ENCODE measurements at regions not wholly inside any gene's neighbourhood (a gene's known extent, or its start where the extent isn't known, plus 50 kb on each side); places are given as distances from the start of the nearest gene placed in this dataset.
"Not testable (repeated sequence)": the region's sequence is repeated elsewhere in the genome, so short reads cannot be mapped to it uniquely, and the experiment has no call there.

DNA sequence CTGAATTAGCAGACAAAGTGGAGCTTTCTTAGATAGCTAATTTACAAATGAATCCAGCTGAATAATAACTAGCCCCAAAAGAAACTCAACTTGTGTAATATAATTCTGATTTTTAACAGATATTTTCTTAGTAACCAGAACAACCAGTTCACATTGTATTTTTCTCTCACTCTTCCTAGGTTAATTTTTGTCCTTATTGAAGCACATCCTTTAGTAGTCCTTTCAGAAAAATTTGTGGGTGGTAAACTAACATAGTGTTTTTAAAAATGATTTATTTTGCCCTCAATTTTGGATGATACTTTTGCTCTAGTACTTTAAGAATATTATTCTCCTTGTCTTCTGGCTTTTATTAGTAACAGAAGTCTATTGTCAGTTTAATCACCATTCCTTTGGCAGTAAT, 190.6 kb upstream of the SLC39A10 start:
- no peak for DNase-seq (ENCODE audit: low read depth, low spot score)

DNA sequence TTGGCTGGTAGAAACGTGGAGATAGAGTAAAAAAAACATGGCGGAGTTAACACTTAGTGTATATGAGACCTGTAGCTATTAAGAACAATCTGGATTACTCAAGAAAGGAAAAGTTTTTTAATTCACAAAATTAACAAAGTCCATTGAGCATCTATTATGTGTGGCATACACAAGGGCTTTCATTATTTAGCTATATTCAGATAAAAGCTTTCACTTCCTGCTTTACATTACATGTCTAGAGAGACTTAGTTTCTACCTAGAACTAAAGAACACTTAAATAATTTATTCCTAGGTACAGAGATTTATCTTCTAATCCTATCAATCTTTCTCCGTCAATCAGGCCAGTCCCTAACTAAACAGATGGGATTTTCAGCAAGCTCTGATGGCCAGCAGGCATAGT, 196.0 kb upstream of the SLC39A10 start:
- DNase-seq (ENCODE audit: low read depth, low spot score): no peak

DNA sequence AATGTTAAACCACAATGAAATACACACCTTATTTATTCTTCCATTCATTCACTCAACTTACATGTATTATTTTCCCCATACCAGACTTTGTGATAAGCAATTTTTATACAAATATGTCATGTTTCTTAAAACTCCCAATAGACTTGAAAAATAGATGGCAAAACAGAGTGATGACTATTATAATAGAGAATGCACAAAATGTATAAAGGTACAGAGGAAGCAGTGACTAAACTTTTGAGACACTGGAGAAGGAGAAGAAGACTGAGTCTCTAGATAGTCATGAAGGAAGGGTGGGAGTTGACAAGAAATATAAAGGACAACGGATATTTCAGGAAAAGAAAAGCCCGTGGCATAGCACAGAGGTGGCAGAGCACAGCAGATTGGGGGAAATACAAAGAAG, 198.1 kb upstream of the SLC39A10 start:
- no peak for DNase-seq (ENCODE audit: low read depth, low spot score)

DNA sequence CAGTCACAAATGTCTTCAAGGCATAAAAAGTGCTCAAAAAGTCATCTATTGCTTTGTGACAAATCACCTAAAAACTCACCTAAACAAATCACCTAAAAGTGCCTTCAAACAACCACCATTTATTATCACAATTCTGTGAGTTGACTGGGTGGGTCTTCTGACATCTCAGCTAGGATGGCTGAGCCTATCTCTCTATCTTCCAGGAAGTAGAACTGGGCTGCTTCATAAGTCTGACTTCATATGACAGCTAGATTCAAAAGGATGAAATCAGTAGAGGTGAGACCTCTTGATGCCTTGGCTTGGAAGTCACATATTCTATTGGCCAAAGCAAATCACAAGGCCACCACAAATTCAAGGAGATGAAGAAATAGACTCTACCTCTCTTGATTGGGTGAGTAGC, 199.2 kb upstream of the SLC39A10 start:
- no peak for DNase-seq (ENCODE audit: low read depth, low spot score)

DNA sequence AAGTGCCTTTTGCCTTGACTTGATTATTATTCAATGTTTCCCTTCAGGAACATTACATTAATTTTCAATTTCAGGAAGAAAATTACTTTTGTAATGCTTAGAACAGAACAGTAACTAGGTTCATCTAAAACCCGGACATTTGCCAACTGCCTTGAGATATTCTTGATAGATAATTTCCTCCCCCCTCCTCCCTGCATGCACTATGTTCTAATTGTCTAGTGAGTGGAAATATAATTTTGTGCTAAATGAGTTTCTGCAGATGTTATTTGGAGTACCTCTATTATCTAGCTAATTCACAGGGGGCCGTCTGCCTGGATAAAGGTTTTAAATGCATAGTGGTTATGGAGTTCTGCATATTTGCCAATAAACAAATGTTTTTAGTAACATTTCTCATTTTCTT, 200.3 kb upstream of the SLC39A10 start:
- no peak for DNase-seq (ENCODE audit: low read depth, low spot score)

DNA sequence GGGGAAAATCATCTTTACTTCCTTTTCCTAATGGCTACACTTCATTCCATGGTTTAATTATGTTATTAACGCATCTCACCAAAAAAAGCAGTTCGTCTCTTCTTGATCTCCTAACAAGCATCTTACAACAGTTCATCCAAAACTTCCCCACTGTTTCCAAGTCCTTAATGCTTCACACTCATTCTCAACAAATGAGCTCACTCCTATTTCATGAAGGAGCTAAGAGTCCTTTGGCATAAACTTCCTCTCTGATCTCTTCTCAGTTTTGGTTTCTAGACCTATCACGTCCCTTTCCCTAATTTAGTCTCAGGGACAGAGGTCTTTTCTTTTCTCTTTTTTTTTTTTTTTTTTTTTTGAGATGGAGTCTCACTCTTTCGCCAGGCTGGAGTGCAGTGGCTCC, 205.9 kb upstream of the SLC39A10 start:
- no peak for DNase-seq (ENCODE audit: low read depth, low spot score)

DNA sequence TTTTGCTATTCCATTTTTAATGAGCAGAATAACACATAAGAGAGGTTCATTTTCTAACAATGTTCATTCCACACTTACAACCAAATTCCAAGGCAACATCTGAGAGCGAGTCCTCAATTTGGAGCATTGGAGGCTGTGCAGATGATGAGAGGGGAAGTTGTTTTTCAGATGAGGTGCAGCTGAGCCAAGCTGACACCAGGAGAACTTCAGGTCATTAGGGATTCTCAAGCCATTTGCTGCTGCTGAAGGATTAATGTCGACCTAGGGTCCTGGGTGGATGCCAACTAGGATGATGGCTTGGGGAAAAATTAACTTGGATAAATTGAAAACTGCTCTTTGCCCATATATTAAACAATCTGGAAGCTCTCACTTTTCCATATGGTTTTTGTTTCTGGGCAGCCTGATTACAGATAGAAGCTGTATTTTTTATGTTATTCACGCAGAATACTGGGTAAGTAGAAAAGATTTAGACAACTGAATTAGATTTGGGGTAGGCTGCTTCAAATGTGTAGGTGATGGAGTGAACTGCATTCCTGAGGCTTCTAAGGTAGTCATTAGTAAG, 206.4 kb upstream of the SLC39A10 start:
- no peak for DNase-seq (ENCODE audit: low read depth, low spot score)

DNA sequence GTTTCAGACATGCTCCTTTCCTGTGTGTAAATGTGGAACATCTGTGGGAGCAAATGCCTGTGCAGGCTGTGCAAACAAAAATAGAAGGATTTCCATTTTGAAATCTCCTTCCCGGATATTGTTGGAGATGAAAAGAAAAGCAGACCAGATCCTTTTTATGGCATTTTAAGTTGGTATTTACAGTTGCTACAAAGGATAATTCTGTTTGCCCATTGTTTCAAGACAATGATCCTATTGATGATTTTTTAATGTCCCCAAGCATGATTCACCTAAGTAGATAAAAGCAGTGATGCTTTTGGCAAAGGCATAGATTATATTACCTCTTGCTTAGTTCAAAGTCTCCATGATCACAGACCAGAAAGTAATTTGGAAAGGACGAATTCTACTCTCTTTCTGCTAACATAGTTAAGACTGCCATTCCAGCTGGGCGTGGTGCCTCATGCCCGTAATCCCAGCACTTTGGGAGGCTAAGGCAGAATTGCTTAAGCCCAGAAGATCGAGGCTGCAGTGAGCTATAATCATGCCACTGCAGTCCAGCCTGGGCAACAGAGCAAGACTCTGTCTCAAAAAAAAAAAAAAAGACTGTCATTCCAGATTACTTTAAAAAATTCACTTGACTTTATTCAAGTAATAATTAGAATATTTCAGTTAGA, 209.6 kb upstream of the SLC39A10 start:
- DNase-seq (ENCODE audit: low read depth, low spot score): no peak

DNA sequence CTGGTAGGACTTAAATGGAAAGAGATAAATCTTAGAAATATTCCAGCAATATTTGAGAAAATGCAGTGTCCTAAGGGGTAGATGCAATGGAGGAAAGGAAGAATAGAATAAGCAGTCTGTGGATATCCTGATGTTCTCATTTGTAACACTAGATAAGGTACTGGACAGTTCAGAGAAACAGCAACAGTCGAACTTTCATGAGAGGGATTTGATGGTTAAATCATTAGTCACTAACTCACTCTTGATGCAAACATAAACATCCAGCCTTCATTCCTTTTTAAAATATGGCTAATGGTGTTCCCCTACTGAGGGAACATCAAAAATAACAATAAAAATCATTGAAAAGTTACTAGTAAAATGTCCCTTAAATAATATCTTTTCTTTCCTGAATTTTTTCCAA, 211.4 kb upstream of the SLC39A10 start:
- no peak for DNase-seq (ENCODE audit: low read depth, low spot score)

DNA sequence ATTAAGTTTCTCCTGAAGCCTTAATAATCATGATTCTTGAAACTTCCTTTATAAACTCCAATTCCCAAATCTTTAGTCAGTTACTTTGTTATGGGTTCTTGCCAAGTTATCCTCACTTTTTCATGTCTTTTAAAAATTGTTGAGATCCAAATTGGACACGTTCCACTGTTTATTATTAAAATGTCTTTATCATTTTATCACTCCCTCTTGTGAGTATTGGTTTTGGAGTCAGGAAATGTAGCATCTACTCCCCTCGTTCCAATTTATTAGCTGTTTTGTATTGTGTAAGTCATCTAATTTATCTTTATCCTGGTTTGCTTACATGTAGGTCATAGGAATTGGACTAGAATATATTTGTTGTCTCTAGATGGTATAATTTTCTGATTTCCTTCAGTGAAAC, 213.1 kb upstream of the SLC39A10 start:
- DNase-seq (ENCODE audit: low read depth, low spot score): no peak

DNA sequence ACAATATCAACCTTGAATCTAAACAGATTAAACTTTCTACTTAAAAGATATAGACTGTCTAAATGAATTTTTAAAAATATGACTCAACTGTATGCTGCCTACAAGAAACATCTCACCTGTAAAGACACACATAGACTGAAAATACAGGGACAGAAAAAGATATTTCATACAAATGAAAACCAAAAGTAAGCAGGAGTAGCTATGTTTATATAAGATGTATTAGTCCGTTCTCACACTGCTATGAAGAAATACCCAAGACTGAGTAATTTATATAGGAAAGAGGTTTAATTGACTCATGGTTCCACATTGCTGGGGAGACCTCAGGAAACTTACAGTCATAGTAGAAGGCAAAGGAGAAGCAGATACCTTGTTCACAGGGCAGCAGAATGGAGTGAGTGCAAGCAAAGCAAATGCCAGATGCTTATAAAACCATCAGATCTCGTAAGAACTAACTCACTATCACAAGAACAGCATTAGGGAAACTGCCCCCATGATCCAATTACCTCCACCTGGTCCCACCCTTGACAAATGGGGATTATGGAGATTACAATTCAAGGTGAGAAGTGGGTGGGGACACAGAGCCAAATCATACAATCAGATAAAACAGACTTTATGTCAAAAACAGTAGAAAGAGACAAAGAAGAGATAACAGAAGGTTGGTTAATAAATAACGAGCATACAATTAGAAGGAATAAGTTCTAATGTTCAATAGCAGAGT, 214.4 kb upstream of the SLC39A10 start:
- DNase-seq (ENCODE audit: low read depth, low spot score): no peak

DNA sequence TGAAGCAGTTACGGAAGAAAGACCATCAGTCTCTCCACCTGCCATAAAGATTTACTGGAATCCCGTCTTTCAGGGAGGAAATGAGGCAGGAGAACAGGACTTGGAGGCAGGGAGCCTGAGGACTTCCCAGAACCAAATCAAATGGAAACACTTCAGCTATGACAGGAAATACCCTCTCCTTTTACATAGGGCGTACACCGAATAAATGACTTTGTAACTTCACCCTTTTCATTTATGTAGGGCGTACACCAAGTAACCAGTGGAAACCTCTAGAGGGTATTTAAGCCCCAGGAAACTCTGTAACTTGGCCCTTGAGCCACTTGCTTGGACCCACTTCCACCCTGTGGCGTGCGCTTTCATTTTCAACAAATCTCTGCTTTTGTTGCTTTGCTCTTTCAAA, 218.3 kb upstream of the SLC39A10 start:
- no peak for DNase-seq (ENCODE audit: low read depth, low spot score)

DNA sequence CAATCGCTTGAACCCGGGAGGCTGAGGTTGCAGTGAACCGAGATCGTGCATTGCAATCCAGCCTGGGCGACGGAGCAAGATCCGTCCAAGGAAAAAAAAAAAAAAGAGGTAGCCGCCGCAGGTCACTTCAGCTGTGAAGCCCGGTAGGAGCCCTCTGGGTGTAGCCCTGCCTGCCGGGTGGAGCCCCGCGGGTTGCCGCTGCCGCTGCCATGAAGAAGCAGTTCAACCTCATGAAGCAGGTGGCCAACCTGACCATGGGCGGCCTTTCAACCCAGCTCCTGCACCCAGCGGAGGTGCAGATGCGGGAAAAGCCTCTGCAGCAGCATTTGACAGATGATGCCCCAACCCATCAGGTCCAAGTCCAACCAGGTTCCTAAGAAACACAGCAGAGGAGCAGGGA, 219.5 kb upstream of the SLC39A10 start:
- no peak for DNase-seq (ENCODE audit: low read depth, low spot score)

DNA sequence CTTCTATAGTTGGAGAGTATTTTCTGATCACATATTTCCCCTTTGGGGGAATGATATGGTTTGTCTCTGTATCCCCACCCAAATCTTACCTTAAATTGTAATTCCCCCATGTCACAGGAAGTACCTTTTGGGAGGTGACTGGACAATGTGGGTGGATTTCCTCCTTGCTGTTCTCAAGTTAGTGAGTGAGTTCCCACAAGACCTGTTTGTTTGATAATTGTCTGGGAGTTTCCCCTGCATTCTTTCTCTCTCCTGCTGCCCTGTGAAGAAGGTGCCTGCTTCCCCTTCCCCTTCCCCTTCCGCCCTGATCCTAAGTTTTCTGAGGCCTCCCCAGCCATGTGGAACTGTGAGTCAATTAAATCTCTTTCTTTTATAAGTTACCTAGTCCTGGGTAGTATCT, 222.7 kb upstream of the SLC39A10 start:
- DNase-seq (ENCODE audit: low read depth, low spot score): no peak

DNA sequence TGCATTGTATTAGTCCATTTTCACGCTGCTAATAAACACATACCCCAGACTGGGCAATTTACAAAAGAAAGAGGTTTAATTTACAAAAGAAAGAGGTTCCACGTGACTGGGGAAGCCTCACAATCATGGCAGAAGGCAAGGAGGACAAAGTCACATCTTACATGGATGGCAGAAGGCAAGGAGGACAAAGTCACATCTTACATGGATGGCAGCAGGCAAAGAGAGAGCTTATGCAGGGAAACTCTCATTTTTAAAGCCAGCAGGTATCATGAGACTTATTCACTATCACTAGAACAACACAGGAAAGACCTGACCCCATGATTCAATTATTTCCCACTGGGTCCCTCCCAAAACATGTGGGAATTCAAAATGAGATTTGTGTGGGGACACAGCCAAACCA, 223.3 kb upstream of the SLC39A10 start:
- DNase-seq (ENCODE audit: low read depth, low spot score): not testable (repeated sequence)

DNA sequence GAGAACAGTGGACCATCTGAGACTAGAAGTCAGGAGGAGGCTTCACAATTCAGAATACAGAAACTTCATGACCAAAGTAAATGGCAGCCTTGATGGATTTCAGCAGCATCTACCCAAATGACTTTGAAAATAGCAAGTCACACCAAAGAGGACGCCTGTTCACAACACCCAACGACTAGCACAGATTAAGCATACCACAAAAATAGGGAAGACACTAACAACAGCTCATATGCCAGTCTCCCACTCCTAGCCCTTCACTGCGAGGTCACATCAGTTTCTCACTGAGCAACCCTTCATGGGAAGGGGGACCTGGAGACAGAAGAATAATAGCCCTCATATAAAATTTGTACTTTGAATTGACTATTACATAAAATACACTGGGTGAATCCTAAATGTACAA, 228.4 kb upstream of the SLC39A10 start:
- no peak for DNase-seq (ENCODE audit: low read depth, low spot score)

DNA sequence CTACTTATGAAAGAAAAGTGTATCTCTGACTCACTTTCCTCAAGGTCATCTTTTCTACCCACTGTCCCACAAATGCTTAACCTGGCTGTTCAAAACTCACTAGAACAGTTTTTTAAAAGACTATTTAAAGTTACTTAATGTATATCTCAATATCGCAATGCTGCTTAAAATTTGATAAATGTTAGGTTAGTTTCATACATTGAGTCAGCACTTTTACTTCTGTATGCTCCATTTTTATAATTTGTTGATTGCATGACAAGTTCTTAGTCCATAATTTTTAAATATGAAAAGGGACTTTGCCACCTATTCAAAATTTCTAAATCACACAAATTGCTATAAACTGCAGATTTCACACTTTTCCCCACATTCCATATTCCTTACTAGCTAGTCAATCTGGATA, 231.7 kb upstream of the SLC39A10 start:
- DNase-seq (ENCODE audit: low read depth, low spot score): no peak

DNA sequence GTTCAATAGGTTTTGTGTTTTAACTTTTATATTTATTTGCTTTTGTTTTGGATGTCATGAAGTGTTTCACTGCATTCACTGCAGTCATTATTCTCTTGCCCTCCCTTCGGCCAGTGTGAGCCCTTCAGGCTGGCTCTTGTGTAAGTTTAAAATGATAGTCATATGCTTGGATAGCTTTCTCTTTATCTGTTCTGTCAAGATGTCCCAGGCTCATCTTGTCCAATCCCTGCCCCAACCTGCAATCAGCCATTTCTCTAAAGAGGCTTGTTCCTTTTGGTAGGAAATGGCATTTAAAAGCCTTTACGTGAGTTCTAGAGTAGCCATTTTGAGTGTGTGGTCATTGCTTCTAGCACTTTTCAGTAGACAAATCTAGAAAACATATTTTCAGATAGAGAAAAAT, 238.0 kb upstream of the SLC39A10 start:
- no peak for DNase-seq (ENCODE audit: low read depth, low spot score)

DNA sequence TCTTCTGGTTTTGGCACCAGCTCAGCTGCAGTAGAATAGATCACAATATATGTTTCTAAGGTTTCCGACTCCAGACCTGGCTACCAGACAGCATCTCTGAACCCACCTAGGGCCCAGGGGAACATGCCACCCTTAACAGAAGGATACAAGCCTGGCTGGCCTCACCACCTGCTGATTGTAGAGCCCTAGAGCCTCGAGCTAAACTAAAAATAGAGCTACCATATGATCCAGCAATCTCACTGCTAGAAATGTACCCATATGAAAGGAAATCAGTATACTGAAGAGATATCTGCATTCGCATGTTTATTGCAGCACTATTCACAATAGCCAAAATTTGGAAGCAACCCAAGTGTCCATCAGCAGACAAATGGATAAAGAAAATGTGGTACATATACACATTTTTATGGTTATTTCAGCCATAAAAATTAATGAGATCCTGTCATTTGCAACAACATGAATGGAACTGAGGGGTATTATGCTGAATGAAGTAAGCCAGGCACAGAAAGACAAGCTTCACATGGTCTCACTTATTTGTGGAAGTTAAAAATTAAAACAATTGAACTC, 242.4 kb upstream of the SLC39A10 start:
- DNase-seq (ENCODE audit: low read depth, low spot score): no peak

DNA sequence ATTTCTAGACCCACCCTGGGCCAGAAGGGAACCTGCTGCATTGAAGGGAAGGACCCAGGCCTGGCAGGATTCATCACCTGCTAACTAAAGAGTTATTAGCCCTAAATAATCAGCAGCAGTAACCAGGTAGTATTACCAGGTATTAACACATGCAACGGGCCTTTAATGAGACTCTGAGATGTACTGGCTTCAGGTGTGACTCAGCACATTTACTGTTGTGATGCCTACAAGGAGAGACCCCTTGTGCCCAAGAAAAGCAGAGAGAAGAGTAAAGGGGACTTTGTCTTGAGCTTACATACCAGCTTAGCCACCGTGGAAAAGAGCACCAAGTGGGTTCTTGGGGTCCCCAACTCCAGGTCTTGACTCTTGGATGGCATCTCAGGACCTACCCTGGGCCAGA, 243.1 kb upstream of the SLC39A10 start:
- DNase-seq (ENCODE audit: low read depth, low spot score): no peak

DNA sequence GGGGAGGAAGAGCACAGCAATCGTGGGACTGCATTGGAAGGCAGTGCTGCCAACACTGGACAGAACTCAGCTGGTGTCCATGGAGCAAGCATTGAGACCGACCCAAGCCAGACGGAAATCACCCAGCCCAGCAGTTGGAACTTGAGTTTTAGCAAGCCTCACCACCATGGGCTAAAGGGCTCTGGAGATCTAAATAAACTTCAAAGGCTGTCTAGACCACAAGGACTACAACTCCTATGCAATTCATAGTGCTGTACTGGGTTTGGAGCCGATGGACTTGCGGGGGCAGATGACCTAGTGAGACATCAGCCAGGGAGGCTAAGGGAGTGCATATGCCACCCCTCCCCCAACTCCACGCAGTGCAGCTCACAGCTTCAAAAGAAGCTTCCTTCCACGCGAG, 243.6 kb upstream of the SLC39A10 start:
- DNase-seq (ENCODE audit: low read depth, low spot score): no peak

DNA sequence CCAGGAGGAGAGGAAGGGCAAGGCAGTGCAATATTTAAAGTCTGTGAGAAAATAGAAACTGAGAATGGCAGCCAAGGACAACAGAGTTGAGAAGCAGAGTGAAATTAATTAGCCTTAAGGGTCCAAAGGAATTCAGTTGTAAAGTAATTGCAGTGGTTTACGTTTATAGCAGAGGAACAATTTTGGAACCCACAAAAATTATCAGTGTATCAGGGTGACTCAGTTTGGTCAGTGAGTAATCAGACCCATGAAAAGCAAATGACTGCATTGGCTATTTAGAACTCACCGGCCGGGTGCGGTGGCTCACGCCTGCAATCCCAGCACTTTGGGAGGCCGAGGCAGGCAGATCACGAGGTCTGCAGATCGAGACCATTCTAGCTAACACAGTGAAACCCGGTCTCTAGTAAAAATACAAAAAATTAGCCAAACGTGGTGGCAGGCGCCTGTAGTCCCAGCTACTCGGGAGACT, 245.8 kb upstream of the SLC39A10 start:
- DNase-seq (ENCODE audit: low read depth, low spot score): no peak

DNA sequence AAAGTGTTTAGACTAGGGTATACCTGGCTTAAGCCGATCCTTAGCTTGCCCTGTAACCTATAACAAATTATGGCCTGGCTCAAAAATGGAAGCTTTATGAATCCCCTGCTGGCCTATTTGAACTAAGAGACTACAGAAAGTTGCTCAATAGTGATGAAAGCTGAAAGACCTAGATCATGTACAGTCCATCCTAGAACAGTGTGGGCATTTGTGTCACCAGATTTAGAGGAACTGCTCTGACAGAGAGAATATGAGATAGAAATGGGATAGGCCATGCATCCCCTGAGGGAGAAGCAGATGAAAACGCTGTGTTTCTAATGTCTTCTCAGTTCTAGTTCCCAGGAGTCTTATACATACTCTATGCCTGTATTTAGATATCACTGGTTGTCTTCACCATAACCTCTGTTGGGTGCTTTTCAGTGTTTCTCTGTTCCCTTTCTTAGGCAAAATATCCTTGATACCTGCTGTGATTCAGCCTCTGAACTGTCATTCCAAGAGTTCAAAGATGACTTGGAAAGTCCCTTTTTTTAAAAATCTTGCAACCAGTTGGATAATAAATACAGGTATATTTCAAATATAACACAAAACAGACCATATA, 246.9 kb upstream of the SLC39A10 start:
- no peak for DNase-seq (ENCODE audit: low read depth, low spot score)
